ENCODE measurements at regions not wholly inside any gene's neighbourhood (a gene's known extent, or its start where the extent isn't known, plus 50 kb on each side); places are given as distances from the start of the nearest gene placed in this dataset.
A peak's percentile ranks its signal among the peaks of the same experiment; 100 is the strongest.
"Not testable (repeated sequence)": the region's sequence is repeated elsewhere in the genome, so short reads cannot be mapped to it uniquely, and the experiment has no call there.

- H3K4me3 ChIP-seq (ENCODE audit: insufficient read depth, low read depth, low read length): no peak overlapping the region
- H3K36me3 ChIP-seq (replicated peaks; ENCODE audit: control insufficient read depth, insufficient read depth, low read length): no peaks in the 10 kb centered on the region
- no peaks in the 10 kb centered on the region for H3K27me3 ChIP-seq (ENCODE audit: control insufficient read depth, insufficient read depth, low read length)
- no peak for DNase-seq
These were observed 104.3 kb upstream of the SPATA31D4 start for GRCh38 chr9:81823672-81824554.

DNA sequence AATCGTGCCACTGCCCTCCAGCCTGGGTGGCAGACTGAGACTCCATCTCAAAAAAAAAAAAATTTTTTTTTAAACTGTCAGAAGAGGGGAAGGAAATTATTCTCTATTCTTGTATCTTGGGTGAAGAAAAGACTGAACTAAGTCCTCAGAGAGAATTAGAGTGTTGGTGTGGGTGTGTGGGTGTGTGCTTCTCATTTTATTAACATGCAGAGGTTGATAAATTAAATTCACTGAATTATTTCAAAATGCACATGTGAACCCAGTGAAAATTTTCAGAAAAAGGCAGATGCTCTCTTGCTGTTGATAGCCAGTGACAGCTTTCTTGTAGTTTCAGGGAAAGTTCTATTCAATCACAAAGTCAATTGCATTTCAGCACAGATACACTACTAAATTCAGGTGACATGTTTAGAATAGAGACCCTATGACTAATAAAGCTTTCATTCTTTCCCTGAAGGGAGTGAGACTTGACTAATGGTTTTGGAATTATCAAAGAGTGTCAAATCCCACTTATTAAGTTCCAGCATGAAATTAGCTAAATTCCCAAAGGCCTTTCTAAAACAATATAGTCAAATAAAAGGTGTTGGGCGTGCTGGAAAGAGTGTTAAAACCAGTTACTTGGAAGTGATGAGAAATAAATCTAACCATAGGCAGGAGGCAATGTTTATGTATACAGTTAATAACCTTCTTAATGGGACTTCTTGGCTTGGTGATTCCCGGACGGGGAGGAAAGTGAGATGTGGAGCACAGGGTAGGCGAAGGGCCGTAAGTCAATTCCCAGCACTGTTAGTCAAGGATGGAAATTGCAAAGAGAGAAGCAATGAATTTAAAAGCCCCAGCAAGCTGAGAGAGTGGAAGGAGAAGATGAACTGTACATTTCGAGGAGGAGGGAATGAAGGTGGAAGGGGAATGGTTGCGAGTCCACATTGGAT is 103.2 kb upstream of the SPATA31D4 start:
- no peaks in the 10 kb centered on the region for H3K36me3 ChIP-seq (replicated peaks; ENCODE audit: control insufficient read depth, insufficient read depth, low read length)
- H3K4me3 ChIP-seq (ENCODE audit: insufficient read depth, low read depth, low read length): no peak overlapping the region
- no peak for DNase-seq
- no peaks in the 10 kb centered on the region for H3K27me3 ChIP-seq (ENCODE audit: control insufficient read depth, insufficient read depth, low read length)

- no peak for DNase-seq
- H3K36me3 ChIP-seq (replicated peaks; ENCODE audit: control insufficient read depth, insufficient read depth, low read length): no peaks in the 10 kb centered on the region
- no peaks in the 10 kb centered on the region for H3K27me3 ChIP-seq (ENCODE audit: control insufficient read depth, insufficient read depth, low read length)
- H3K4me3 ChIP-seq (ENCODE audit: insufficient read depth, low read depth, low read length): no peak overlapping the region
These were observed 102.2 kb upstream of the SPATA31D4 start for GRCh38 chr9:81825846-81826516.

DNA sequence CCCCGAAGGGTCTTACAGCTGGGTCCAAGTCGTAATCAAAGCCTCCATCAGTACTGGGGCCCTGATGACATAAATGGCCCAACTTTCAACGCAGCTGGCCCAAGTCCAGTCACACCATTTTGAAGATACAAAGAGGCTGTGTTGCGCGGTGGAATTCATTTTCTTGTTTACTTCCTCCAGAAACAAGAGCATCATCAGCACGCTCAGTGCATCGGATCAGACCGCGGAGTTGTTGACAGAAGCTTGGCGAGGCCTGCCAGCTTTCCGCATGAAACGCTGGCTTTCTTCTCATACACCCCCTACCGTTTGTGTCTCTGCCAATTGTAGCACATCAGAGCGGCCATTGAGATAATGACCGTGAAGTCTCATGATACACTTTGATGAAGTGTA is 101.7 kb upstream of the SPATA31D4 start:
- no peak overlapping the region for H3K4me3 ChIP-seq (ENCODE audit: insufficient read depth, low read depth, low read length)
- H3K27me3 ChIP-seq (ENCODE audit: control insufficient read depth, insufficient read depth, low read length): no peaks in the 10 kb centered on the region
- no peaks in the 10 kb centered on the region for H3K36me3 ChIP-seq (replicated peaks; ENCODE audit: control insufficient read depth, insufficient read depth, low read length)
- no peak for DNase-seq

GRCh38 chr9:81827616-81828296 is 100.5 kb upstream of the SPATA31D4 start:
- Histone ChIP-seq H3K36me3 (replicated peaks; ENCODE audit: control insufficient read depth, insufficient read depth, low read length) (no peaks in the 10 kb centered on the region), H3K27me3 (ENCODE audit: control insufficient read depth, insufficient read depth, low read length) (no peaks in the 10 kb centered on the region), H3K4me3 (ENCODE audit: insufficient read depth, low read depth, low read length) (no peak overlapping the region)
- DNase-seq: no peak

DNA sequence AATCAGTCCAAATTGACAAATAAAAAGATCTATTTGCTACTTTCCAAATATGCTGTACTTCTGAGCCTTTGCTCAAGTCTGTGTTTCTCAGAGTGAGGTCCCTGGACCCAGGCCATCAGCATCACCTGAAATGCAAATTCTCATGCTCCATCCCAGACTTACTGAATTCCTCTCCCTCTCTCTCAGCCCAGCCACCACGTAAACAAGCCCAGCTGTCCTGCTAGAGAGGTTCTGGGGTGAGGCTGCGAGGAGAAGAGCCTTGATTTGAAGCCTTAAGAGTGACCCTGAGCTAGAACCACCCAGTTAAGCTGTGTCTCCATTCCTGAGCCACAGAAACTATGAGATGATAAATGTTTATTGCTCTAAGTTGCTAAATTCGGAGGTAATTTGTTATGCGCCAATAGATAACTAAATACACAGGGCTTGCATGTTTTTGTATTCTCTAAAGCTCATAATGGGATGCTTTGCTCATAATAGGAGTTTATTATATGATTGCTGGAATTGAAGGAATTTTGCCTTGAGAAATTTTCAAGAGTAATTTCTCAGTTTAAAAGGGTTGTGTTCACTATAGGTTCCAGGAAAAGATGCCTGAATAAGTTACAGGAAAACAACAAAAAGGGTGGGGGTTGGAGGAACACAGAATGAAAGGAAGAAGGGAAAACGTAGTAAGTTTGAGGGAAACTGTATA is 98.9 kb upstream of the SPATA31D4 start:
- H3K4me3 ChIP-seq (ENCODE audit: insufficient read depth, low read depth, low read length): no peak overlapping the region
- peak; percentile 47 for DNase-seq
- no peaks in the 10 kb centered on the region for H3K36me3 ChIP-seq (replicated peaks; ENCODE audit: control insufficient read depth, insufficient read depth, low read length)
- H3K27me3 ChIP-seq (ENCODE audit: control insufficient read depth, insufficient read depth, low read length): no peaks in the 10 kb centered on the region

- not testable (repeated sequence) for DNase-seq; H3K4me3 ChIP-seq (ENCODE audit: insufficient read depth, low read depth, low read length); H3K27me3 ChIP-seq (ENCODE audit: control insufficient read depth, insufficient read depth, low read length); H3K36me3 ChIP-seq (replicated peaks; ENCODE audit: control insufficient read depth, insufficient read depth, low read length)
These were observed 97.8 kb upstream of the SPATA31D4 start for GRCh38 chr9:81830431-81830830.

DNA sequence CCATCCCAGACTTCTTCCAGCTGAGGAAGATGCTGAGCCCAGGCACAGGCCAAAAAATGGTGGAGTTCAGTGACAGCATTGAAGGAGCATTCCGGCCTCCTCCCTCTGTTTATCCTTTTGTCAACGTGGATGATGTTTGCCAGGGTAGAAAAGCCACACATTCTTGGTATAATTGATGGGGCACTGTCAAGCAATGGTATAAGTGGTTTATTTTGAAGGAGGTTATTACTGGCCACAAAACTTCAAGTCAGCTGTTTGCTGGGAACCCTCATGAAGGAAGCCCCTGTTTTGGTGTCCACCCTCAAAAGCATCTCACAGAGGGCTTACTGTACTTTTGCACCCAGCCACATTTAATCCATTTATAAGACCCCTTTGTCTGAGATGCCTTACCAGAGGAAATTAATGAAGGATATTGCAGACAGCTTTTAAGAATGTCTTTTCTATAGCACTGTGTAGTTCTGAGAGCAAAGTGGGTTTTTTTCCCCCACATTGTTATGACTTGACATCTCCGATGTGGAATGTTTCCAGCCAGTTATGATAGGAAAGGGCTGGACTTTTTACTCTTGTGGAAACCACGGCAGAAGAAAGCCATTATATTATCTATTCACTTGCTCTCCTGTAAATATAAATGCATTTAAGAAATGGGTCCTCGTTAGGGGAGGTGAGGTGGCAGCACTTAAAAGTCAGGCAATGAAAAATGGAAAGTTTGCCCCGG is 95.5 kb upstream of the SPATA31D4 start:
- no peaks in the 10 kb centered on the region for H3K36me3 ChIP-seq (replicated peaks; ENCODE audit: control insufficient read depth, insufficient read depth, low read length)
- no peak for DNase-seq
- H3K4me3 ChIP-seq (ENCODE audit: insufficient read depth, low read depth, low read length): no peak overlapping the region
- no peaks in the 10 kb centered on the region for H3K27me3 ChIP-seq (ENCODE audit: control insufficient read depth, insufficient read depth, low read length)

DNA sequence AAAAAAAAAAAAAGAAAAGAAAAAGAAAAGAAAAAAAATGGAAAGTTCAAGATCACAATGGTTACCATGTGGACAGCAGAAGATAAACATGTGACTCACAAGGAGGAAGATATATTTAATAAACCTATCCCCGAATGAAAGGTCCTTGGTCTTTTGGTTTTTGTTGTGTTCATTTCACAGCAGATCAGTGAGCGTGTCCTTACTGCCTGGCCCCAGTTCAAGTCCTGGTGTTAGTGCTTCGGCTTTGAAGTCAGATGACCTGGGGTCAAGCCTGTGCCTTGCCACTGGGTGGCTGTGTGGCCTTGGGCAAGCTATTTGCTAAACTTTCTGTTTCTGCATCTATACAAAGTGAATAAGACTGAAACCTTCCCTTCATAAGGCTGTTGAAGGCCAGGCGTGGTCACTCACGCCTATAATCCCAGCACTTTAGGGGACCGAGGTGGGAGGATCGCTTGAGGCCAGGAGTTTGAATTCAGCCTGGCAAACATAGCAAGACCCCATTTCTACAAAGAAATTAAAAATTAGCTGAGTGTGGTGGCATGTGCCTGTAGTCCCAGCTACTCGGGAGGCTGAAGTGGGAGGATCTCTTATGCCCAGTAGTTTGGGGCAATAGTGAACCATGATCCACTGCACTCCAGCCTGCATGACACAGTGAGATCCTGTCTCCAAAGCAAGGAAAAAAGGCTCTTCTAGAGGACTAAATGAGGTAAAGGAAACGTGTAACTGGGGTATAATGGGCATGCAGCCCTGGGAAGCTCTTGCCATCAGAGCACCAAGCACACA is 94.5 kb upstream of the SPATA31D4 start:
- no peak for DNase-seq
- Histone ChIP-seq H3K27me3 (ENCODE audit: control insufficient read depth, insufficient read depth, low read length) (no peaks in the 10 kb centered on the region), H3K36me3 (replicated peaks; ENCODE audit: control insufficient read depth, insufficient read depth, low read length) (no peaks in the 10 kb centered on the region), H3K4me3 (ENCODE audit: insufficient read depth, low read depth, low read length) (no peak overlapping the region)

GRCh38 chr9:81841333-81841732 is 86.9 kb upstream of the SPATA31D4 start:
- Histone ChIP-seq H3K27me3 (ENCODE audit: control insufficient read depth, insufficient read depth, low read length) (no peaks in the 10 kb centered on the region), H3K36me3 (replicated peaks; ENCODE audit: control insufficient read depth, insufficient read depth, low read length) (no peaks in the 10 kb centered on the region), H3K4me3 (ENCODE audit: insufficient read depth, low read depth, low read length) (no peak overlapping the region)
- peak; percentile 71 for DNase-seq

DNA sequence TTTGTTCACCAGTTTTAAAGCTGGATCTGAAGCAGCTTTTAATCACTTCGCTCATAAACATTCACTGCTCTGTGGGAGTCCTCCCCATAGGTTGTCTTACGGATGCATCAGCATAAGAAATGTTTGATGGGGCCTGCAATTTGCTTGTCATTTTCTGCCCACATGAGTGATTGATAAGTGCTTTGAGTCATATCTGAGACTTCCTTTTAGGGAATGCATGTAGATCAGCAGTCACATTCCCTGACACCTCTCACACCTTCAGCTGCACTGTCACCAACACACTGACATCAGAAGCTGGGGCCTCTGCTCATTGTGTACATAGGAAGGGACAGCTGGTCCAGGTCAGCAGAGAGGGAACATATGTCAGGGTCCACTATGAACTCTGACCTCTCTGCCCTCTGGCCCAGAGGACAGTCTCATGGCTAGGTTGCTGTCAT is 84.1 kb upstream of the SPATA31D4 start:
- Histone ChIP-seq H3K4me3 (ENCODE audit: insufficient read depth, low read depth, low read length) (no peak overlapping the region), H3K36me3 (replicated peaks; ENCODE audit: control insufficient read depth, insufficient read depth, low read length) (no peaks in the 10 kb centered on the region), H3K27me3 (ENCODE audit: control insufficient read depth, insufficient read depth, low read length) (no peaks in the 10 kb centered on the region)
- no peak for DNase-seq

- no peak for DNase-seq
- Histone ChIP-seq H3K36me3 (replicated peaks; ENCODE audit: control insufficient read depth, insufficient read depth, low read length) (no peaks in the 10 kb centered on the region), H3K4me3 (ENCODE audit: insufficient read depth, low read depth, low read length) (no peak overlapping the region), H3K27me3 (ENCODE audit: control insufficient read depth, insufficient read depth, low read length) (no peaks in the 10 kb centered on the region)
These were observed 80.9 kb upstream of the SPATA31D4 start for GRCh38 chr9:81847181-81847915.

Measured in H7 (cell line).